Loucy (cell line): ENCODE measurements at regions not wholly inside any gene's neighbourhood (a gene's known extent, or its start where the extent isn't known, plus 50 kb on each side); places are given as distances from the start of the nearest gene placed in this dataset.

Experiments used
- CTCF ChIP-seq: fragments of 200-600 bp; sonication (generic); conservative IDR thresholded peaks from 2 replicates; pipeline ENCODE4 v1.5.1; 2014; ENCODE audit warnings: mild to moderate bottlenecking, antibody characterized with exemption, low read length
- EZH2phosphoT487 ChIP-seq: fragments of 200-600 bp; IDR thresholded peaks from 2 replicates; pipeline ENCODE4 v1.6.1; 2018; ENCODE audit warnings: antibody characterized with exemption, mild to moderate bottlenecking, moderate library complexity, borderline replicate concordance

GRCh38 chr2:189338115-189338514, 103.2 kb upstream of the WDR75 start:
- TF ChIP-seq CTCF (no peak), EZH2phosphoT487 (no peak)
